Esophagus squamous epithelium (tissue), 5 donors: ENCODE measurements at regions not wholly inside any gene's neighbourhood (a gene's known extent, or its start where the extent isn't known, plus 50 kb on each side); places are given as distances from the start of the nearest gene placed in this dataset.

Source experiments
- DNase-seq: peaks from one replicate; lab custom pipeline; 2025; lab: John Stamatoyannopoulos, UW
- H3K27ac ChIP-seq, 4 donors: fragments of 200-600 bp; sonication (generic); one replicate each; pipeline ENCODE4 v1.5.1; 2016 to 2019; ENCODE audit warnings: mild to moderate bottlenecking in 1 of 4
- H3K27me3 ChIP-seq, 4 donors: fragments of 200-600 bp; sonication (generic); 1 replicate in 3 of 4; 2 replicates in 1 of 4; pipeline versions ENCODE4 v1.5.1 to v1.6.0; 2017 to 2021; ENCODE audit warnings: antibody characterized with exemption in 1 of 4
- H3K36me3 ChIP-seq, 3 donors: fragments of 200-600 bp; sonication (generic); one replicate each; pipeline ENCODE4 v1.5.1; 2016 to 2019
- H3K4me1 ChIP-seq, 3 donors: fragments of 200-600 bp; sonication (generic); one replicate each; pipeline ENCODE4 v1.5.1; 2017 to 2019
- H3K4me3 ChIP-seq, 4 donors: fragments of 200-600 bp; sonication (generic); 1 replicate in 3 of 4; 2 replicates in 1 of 4; pipeline ENCODE4 v1.5.1; 2016 to 2019; ENCODE audit warnings: mild to moderate bottlenecking in 2 of 4, moderate library complexity in 1 of 4
- H3K9me3 ChIP-seq, 3 donors: fragments of 200-600 bp; sonication (generic); one replicate each; pipeline ENCODE4 v1.5.1; 2016 to 2019
- POLR2A ChIP-seq, 4 donors: fragments of 450-650 bp; IDR thresholded peaks; one replicate each; pipeline ENCODE4 v1.6.1; 2017; ENCODE audit warnings: antibody characterized with exemption in 4 of 4, mild to moderate bottlenecking in 4 of 4, moderate library complexity in 3 of 4
- WGBS, 2 donors: methylation state at CpG; one replicate each; pipeline ENCODE4 v1.1.5; 2018; 5-methylcytosine and 5-hydroxymethylcytosine counted together
- intact Hi-C: fragments of 100-400 bp; cut with DNase I; formaldehyde crosslinking; loops from one replicate; pipeline ENCODE4 v1.15.0; 2022
- TF ChIP-seq, protein P1 (sequence below), 6 experiments: fragments of 450-650 bp in 4 of 6; fragments of 200-600 bp in 2 of 6; sonication (generic) in 2 of 6; IDR thresholded peaks; one replicate each; pipeline ENCODE4 v1.5.1; 2016 to 2019; ENCODE audit warnings: antibody characterized with exemption in 6 of 6, mild to moderate bottlenecking in 4 of 6, moderate library complexity in 4 of 6
- donor health status: DM: yes; HTN: yes; CAD: no.

DNA sequence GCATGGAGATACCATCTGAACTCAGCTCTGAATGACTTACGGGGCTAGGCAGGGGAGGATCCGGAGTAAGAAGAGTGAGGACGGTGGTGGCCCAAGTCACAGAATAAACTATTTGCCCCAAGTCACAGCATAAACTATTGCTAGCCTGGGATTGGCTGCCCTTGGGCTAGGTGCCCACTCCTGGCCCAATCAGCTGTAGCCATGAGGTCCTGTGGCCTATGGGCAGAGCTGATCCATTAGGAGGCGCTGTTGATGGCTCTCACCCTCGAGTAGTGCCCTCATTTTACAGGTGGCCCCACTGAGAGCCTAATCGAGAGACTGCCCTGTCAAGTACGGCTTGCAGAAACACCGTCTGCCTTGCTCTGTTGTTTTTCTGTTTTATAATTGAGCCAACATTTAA lies 62.3 kb upstream of the ZNF423 start:
- no peaks in the 10 kb centered on the region for H3K36me3 ChIP-seq
- H3K4me3 ChIP-seq = no peak overlapping the region
- WGBS, 2 donors = 86 to 92% methylated on average over 3 to 8 of the region's 8 CpGs
- intact Hi-C loops = no loop called here
- no peak overlapping the region for H3K27ac ChIP-seq
- H3K9me3 ChIP-seq = no peaks in the 10 kb centered on the region
- DNase-seq = no peak
- H3K27me3 ChIP-seq = peaks cover 0 to 24% (median 0%) of the 10 kb centered on the region in 4 donors
- no peaks in the 10 kb centered on the region for H3K4me1 ChIP-seq
- TF ChIP-seq, protein P1, sequence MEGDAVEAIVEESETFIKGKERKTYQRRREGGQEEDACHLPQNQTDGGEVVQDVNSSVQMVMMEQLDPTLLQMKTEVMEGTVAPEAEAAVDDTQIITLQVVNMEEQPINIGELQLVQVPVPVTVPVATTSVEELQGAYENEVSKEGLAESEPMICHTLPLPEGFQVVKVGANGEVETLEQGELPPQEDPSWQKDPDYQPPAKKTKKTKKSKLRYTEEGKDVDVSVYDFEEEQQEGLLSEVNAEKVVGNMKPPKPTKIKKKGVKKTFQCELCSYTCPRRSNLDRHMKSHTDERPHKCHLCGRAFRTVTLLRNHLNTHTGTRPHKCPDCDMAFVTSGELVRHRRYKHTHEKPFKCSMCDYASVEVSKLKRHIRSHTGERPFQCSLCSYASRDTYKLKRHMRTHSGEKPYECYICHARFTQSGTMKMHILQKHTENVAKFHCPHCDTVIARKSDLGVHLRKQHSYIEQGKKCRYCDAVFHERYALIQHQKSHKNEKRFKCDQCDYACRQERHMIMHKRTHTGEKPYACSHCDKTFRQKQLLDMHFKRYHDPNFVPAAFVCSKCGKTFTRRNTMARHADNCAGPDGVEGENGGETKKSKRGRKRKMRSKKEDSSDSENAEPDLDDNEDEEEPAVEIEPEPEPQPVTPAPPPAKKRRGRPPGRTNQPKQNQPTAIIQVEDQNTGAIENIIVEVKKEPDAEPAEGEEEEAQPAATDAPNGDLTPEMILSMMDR (IDR thresholded peaks at IDR 0.05) = no peak
- no peak for TF ChIP-seq POLR2A (IDR thresholded peaks at IDR 0.05)

DNA sequence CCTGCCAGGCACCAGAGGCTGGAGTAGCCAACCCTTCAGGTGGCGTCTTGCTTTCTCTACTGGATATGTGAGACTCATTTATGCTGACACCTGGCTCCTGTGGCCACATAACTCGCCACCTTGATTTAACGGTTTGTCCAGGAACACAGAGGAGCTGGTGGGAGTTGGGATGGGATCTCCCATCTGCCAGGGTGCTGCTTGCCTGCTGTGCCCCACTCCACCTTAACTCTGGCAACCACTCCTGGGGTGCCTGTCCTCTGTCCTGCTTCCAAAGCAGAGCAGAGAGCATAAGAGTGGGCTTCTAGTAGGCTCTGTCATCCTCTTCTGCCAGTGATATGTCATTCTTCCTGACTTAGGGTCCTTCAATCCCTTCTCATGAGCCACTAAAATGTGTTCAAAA lies 63.4 kb upstream of the ZNF423 start:
- 94 to 97% methylated on average over 3 of the region's 3 CpGs for WGBS, 2 donors
- TF ChIP-seq POLR2A (IDR thresholded peaks at IDR 0.05) = no peak
- TF ChIP-seq, protein P1 (IDR thresholded peaks at IDR 0.05) = no peak
- Histone ChIP-seq H3K4me1 (no peaks in the 10 kb centered on the region), H3K9me3 (no peaks in the 10 kb centered on the region), H3K4me3 (no peak overlapping the region), H3K36me3 (no peaks in the 10 kb centered on the region), H3K27me3 (peaks cover 0 to 35% (median under 1%) of the 10 kb centered on the region in 4 donors), H3K27ac (no peak overlapping the region)
- intact Hi-C loops = no loop called here
- DNase-seq = no peak

DNA sequence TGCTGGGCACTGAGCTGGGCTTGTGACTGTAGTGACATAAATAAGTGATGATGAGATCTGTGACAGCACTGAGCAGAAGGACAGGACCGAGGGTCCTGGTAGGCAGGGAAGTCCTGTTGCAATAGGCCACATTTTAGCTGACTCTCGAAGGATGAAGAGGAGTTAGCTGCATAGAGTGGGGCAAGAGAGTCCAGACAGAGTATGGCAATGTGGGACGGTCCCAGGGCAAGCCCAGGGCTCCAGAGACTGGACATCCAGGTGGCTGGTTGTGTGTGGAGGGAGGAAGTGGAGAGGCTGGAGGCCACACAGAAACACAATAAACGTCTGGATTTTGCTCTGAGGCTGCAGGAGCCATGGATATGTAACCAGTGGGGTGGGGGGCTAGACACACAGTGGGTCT lies 64.5 kb upstream of the ZNF423 start:
- H3K9me3 ChIP-seq = no peaks in the 10 kb centered on the region
- H3K4me3 ChIP-seq = no peak overlapping the region
- no peak for DNase-seq
- H3K36me3 ChIP-seq = no peaks in the 10 kb centered on the region
- TF ChIP-seq, protein P1 (IDR thresholded peaks at IDR 0.05) = no peak
- TF ChIP-seq POLR2A (IDR thresholded peaks at IDR 0.05) = no peak
- WGBS, 2 donors = 53 to 77% methylated on average over 4 of the region's 4 CpGs
- intact Hi-C loops = no loop called here
- no peak overlapping the region for H3K27ac ChIP-seq
- H3K27me3 ChIP-seq = peaks cover 0 to 36% (median 1%) of the 10 kb centered on the region in 4 donors
- H3K4me1 ChIP-seq = no peaks in the 10 kb centered on the region

DNA sequence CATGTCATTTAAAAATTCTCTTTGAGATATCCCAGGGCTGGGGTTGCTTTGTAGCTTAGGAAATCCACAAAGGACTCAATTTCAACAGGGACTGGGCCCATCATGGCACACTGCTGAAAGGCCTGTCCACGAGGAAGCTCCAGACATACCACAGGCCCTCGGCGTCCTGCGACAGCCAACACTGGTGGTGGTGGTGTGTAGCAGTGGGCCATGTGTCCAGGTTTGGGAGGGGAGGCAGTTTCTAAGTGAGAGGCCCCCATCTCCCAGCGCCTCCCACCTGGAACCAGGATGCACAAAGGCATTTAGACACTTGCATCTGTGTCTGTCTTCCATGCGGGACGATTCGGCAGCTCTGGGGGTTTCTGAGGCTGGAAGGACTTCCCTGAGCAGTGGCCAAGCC lies 65.2 kb upstream of the ZNF423 start:
- peaks cover 0 to 42% (median 1%) of the 10 kb centered on the region in 4 donors for H3K27me3 ChIP-seq
- DNase-seq = no peak
- H3K4me3 ChIP-seq = no peak overlapping the region
- no peaks in the 10 kb centered on the region for H3K36me3 ChIP-seq
- TF ChIP-seq POLR2A (IDR thresholded peaks at IDR 0.05) = no peak
- TF ChIP-seq, protein P1 (IDR thresholded peaks at IDR 0.05) = no peak
- WGBS, 2 donors = 86% methylated on average over 8 of the region's 8 CpGs; no CpG with 5 or more reads in 1 of the 2 donors
- intact Hi-C loops = no loop called here
- H3K27ac ChIP-seq = no peak overlapping the region
- no peaks in the 10 kb centered on the region for H3K9me3 ChIP-seq
- H3K4me1 ChIP-seq = no peaks in the 10 kb centered on the region

DNA sequence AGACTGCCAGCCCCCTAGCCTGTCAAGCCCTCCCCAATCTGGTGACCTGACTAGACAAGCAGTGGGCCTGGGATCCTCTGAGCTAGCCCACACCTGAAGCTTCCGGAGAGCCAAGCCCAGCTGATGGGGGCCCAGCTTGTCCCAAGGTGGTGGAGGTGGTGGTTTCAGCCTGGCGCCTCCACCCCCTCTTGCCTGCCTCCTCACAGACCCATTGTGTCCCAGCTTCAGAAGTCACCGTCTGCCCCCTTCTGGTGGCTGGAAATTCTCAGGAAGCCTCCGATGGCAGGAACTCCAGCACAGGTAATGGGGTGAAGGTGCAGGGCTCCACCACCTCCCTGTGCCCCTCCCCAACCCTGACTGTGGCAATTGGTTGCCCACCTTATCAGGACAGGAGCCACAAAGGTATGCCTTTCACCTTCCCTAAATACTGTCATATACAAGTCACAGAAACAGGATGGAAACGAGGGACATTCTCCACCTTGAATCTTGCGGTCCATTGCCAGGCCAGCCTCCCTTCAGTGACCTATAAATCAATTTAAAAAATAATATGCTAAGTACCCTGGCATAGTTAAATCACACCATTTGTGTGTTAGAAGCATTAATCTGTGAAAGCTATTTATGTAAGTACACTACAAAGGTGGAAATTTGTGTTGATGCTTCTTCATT lies 66.0 kb upstream of the ZNF423 start:
- intact Hi-C loops = no loop called here
- WGBS, 2 donors = 44 to 88% methylated on average over 2 to 5 of the region's 6 CpGs
- Histone ChIP-seq H3K4me3 (no peak overlapping the region), H3K36me3 (no peaks in the 10 kb centered on the region), H3K27me3 (peaks cover 0 to 41% (median 1%) of the 10 kb centered on the region in 4 donors), H3K27ac (no peak overlapping the region), H3K4me1 (no peaks in the 10 kb centered on the region), H3K9me3 (no peaks in the 10 kb centered on the region)
- TF ChIP-seq, protein P1 (IDR thresholded peaks at IDR 0.05) = peak in 5 of 6 experiments; percentile 30 to 58 (median 47)
- TF ChIP-seq POLR2A (IDR thresholded peaks at IDR 0.05) = no peak
- no peak for DNase-seq
